IPS-18a (cell line): ENCODE measurements at regions not wholly inside any gene's neighbourhood (a gene's known extent, or its start where the extent isn't known, plus 50 kb on each side); places are given as distances from the start of the nearest gene placed in this dataset.

ENCODE experiments used
- H3K27ac ChIP-seq: one replicate; pipeline ENCODE4 v1.5.1; 2013; ENCODE audit warnings: low read length
- H3K27me3 ChIP-seq: one replicate; pipeline ENCODE4 v1.6.1; 2013; ENCODE audit warnings: mild to moderate bottlenecking, low read length; ENCODE audit not compliant: control insufficient read depth, insufficient read depth
- H3K36me3 ChIP-seq: one replicate; pipeline ENCODE4 v1.6.1; 2013; ENCODE audit warnings: low read depth, low read length; ENCODE audit not compliant: control insufficient read depth
- H3K4me1 ChIP-seq: one replicate; pipeline ENCODE4 v1.6.1; 2013; ENCODE audit warnings: low read depth, low read length; ENCODE audit not compliant: control insufficient read depth
- H3K4me3 ChIP-seq: one replicate; pipeline ENCODE4 v1.5.1; 2013; ENCODE audit warnings: low read length
- H3K9ac ChIP-seq: one replicate; pipeline ENCODE4 v1.6.1; 2013; ENCODE audit warnings: mild to moderate bottlenecking, low read length, moderate library complexity
- H3K9me3 ChIP-seq: one replicate; pipeline ENCODE4 v1.6.1; 2013; ENCODE audit warnings: low read depth, low read length; ENCODE audit not compliant: control insufficient read depth

GRCh38 chr12:102618197-102618877 is 138.0 kb upstream of the IGF1 start:
- Histone ChIP-seq H3K36me3 (no peaks in the 10 kb centered on the region), H3K27me3 (no peaks in the 10 kb centered on the region), H3K4me3 (no peak overlapping the region), H3K9me3 (peaks cover 2% of the 10 kb centered on the region), H3K4me1 (no peaks in the 10 kb centered on the region), H3K9ac (no peak overlapping the region), H3K27ac (no peak overlapping the region)

- H3K27ac ChIP-seq = no peak overlapping the region
- H3K27me3 ChIP-seq = no peaks in the 10 kb centered on the region
- no peak overlapping the region for H3K9ac ChIP-seq
- no peak overlapping the region for H3K4me3 ChIP-seq
- peaks cover 2% of the 10 kb centered on the region for H3K9me3 ChIP-seq
- H3K4me1 ChIP-seq = peaks cover 12% of the 10 kb centered on the region
- H3K36me3 ChIP-seq = no peaks in the 10 kb centered on the region
Observed at GRCh38 chr12:102616692-102617091, 136.3 kb upstream of the IGF1 start.

DNA sequence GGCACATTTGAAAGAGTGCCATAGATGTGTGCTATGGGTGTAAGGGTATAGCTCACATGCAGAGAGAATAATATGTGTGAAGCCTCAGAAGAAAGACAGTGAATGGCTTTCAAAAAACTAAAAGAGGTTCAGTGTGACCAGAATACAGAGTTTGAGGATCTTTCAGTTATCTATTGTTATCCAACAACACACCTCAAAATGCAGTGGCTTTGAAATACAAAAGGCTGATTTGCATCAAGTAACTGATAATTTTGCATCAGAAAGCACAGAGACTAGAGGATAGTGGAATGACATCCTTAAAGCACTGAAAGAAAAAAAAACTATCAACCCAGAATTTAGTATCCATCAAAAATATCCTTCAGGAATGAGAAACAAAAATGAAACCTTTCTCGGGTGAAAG is 131.6 kb upstream of the IGF1 start:
- Histone ChIP-seq H3K36me3 (no peaks in the 10 kb centered on the region), H3K9me3 (no peaks in the 10 kb centered on the region), H3K27ac (no peak overlapping the region), H3K9ac (no peak overlapping the region), H3K27me3 (no peaks in the 10 kb centered on the region), H3K4me1 (peaks cover 19% of the 10 kb centered on the region), H3K4me3 (peak overlapping the region; percentile 3)

GRCh38 chr12:102609996-102610395 is 129.6 kb upstream of the IGF1 start:
- Histone ChIP-seq H3K4me3 (no peak overlapping the region), H3K9ac (no peak overlapping the region), H3K4me1 (peaks cover 19% of the 10 kb centered on the region), H3K27ac (no peak overlapping the region), H3K36me3 (no peaks in the 10 kb centered on the region), H3K27me3 (no peaks in the 10 kb centered on the region), H3K9me3 (no peaks in the 10 kb centered on the region)

GRCh38 chr12:102603021-102603420 is 122.7 kb upstream of the IGF1 start:
- Histone ChIP-seq H3K4me1 (no peaks in the 10 kb centered on the region), H3K4me3 (no peak overlapping the region), H3K27me3 (no peaks in the 10 kb centered on the region), H3K27ac (no peak overlapping the region), H3K36me3 (no peaks in the 10 kb centered on the region), H3K9ac (no peak overlapping the region), H3K9me3 (no peaks in the 10 kb centered on the region)

DNA sequence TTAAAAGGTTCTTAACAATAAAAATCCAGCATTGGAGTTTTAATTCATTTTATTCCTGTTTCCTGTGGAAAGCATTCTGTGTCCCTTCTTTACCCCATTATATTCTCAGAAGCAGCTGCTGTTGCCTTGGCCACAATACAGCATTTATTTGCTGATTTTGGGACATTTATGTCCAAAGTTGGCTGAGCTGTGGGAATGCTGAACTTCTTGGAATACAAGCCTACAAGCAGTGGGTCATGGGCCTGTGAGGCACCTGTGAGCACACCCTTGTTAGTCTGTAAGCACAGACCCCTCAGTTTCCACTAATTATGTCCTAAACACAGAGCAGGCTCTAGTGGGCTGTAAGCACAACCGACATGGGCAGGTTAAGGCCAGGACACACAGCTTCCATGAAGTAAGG is 122.2 kb upstream of the IGF1 start:
- Histone ChIP-seq H3K9ac (no peak overlapping the region), H3K9me3 (no peaks in the 10 kb centered on the region), H3K36me3 (no peaks in the 10 kb centered on the region), H3K27me3 (no peaks in the 10 kb centered on the region), H3K4me3 (no peak overlapping the region), H3K4me1 (no peaks in the 10 kb centered on the region), H3K27ac (no peak overlapping the region)

DNA sequence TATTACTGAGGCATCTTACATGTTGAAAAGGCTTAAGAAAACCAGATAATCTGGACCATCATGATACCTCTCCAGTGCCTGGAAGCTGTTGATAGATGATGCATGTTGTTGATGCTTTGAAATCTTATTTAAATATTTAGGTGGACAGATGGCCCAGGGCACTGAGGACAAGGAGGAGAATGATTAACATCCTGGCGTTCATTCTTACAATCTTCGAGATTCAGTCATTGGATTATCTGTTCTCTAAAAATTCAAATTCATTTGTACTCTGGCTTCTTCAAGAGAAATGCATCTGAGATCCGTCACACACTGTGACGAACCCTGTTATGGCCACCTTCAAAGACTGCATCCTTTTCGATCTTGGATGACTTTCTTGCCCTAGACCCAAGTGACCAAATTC is 121.3 kb upstream of the IGF1 start:
- no peaks in the 10 kb centered on the region for H3K36me3 ChIP-seq

GRCh38 chr12:102596687-102597086 is 116.3 kb upstream of the IGF1 start:
- no peaks in the 10 kb centered on the region for H3K9me3 ChIP-seq

More for the DNA sequence above, 121.3 kb upstream of the IGF1 start:
- Histone ChIP-seq H3K9ac (no peak overlapping the region), H3K27me3 (no peaks in the 10 kb centered on the region), H3K9me3 (no peaks in the 10 kb centered on the region), H3K4me1 (no peaks in the 10 kb centered on the region), H3K4me3 (no peak overlapping the region), H3K27ac (no peak overlapping the region)

DNA sequence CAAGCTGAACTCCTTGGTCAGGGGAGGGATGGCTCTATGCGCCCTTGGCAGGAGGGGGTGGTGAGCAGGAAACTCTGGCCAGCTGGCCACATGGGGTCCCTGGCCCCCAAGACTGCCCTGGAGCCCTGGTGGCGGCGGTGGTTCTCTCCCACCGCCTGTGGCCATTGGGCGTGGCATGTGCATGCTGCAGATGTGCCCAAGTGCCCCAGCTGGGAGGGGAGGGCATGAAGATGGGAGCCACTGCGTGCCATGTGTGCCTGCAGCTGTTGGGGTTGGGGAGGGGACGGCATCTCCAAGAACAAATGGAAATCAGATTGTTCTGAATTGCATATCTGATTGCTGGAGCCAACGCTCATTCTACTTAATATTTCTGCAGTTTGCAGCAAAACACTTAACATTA is 115.7 kb upstream of the IGF1 start:
- H3K4me3 ChIP-seq = no peak overlapping the region
- H3K27ac ChIP-seq = no peak overlapping the region
- H3K9ac ChIP-seq = no peak overlapping the region
- H3K9me3 ChIP-seq = no peaks in the 10 kb centered on the region
- no peaks in the 10 kb centered on the region for H3K27me3 ChIP-seq
- H3K36me3 ChIP-seq = no peaks in the 10 kb centered on the region
- no peaks in the 10 kb centered on the region for H3K4me1 ChIP-seq

More at GRCh38 chr12:102596687-102597086, 116.3 kb upstream of the IGF1 start:
- Histone ChIP-seq H3K4me3 (no peak overlapping the region), H3K36me3 (no peaks in the 10 kb centered on the region), H3K27ac (no peak overlapping the region), H3K9ac (no peak overlapping the region), H3K27me3 (no peaks in the 10 kb centered on the region), H3K4me1 (no peaks in the 10 kb centered on the region)

- Histone ChIP-seq H3K27me3 (no peaks in the 10 kb centered on the region), H3K27ac (no peak overlapping the region), H3K4me1 (no peaks in the 10 kb centered on the region), H3K36me3 (no peaks in the 10 kb centered on the region), H3K9ac (no peak overlapping the region), H3K4me3 (no peak overlapping the region), H3K9me3 (no peaks in the 10 kb centered on the region)
Observed at GRCh38 chr12:102595315-102595714, 115.0 kb upstream of the IGF1 start.

DNA sequence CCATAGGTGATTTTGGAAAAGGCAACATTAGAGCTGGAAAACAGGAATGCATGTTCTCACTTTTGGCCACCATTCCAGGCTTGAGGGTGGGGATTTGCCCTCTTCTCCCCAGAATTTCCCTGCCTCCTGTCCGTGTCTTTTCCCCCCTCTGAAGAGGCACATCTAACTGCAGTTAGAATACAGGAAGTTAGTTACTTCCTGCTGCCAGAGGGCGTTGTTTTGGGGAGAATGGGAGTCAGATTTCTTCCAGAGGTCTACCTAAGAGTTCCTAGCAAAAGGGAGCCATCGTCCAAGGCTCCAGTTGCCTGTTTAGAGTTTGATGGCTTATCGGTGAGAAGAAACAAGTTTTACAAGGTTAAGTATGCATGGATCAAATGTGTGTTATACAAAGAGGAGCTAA is 112.8 kb upstream of the IGF1 start:
- H3K9me3 ChIP-seq = no peaks in the 10 kb centered on the region
- no peak overlapping the region for H3K4me3 ChIP-seq
- H3K9ac ChIP-seq = no peak overlapping the region
- no peaks in the 10 kb centered on the region for H3K36me3 ChIP-seq
- H3K27me3 ChIP-seq = no peaks in the 10 kb centered on the region
- H3K4me1 ChIP-seq = no peaks in the 10 kb centered on the region
- no peak overlapping the region for H3K27ac ChIP-seq

DNA sequence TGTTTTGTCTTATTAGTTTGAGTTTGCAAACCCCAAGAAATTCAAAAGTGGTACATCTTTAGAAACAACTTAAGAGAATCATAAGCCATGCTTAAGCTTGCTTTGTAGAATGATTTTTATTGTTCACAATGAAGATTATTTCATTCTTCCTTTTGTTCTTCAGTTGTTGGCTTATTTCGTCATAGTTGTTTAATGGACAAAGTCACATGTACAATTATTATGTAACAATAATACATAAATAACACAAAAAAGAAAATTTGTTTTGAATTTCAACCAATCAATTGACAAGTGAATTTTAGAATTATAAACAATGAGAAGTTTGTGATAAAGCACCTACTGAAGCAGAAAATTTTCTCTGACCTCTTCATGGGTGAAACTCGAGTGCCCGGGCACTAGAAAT is 111.8 kb upstream of the IGF1 start:
- no peaks in the 10 kb centered on the region for H3K27me3 ChIP-seq
- no peaks in the 10 kb centered on the region for H3K9me3 ChIP-seq
- no peaks in the 10 kb centered on the region for H3K36me3 ChIP-seq
- H3K4me3 ChIP-seq = no peak overlapping the region
- no peak overlapping the region for H3K27ac ChIP-seq
- no peaks in the 10 kb centered on the region for H3K4me1 ChIP-seq
- H3K9ac ChIP-seq = no peak overlapping the region
